ENCODE measurements at regions not wholly inside any gene's neighbourhood (a gene's known extent, or its start where the extent isn't known, plus 50 kb on each side); places are given as distances from the start of the nearest gene placed in this dataset.

DNA sequence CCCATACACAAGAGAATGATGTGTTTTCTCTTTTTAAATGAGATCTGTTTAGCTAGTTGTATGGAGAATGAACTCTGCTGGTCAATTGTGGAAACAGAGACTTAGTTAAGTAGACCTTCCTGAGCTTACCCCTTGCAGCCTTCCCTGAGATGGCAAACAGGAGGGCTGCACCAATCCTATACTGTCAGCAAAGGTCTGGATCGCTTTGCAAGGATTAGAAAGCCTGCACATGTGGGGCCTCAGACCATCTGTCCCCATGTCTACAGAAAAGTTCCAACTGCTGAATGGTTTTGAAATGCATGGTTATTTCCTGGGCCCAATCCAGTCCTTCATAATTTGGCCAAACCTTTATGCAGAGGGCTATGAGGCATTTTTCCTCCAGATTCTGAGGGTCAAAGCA lies 183.9 kb upstream of the SLC10A2 start:
- H3K4me3 ChIP-seq (ENCODE audit: low read depth, low read length) = no peak overlapping the region
- no peaks in the 10 kb centered on the region for H3K36me3 ChIP-seq (ENCODE audit: control insufficient read depth in 2 of 2, insufficient read depth in 1 of 2, low read length in 2 of 2)
- ChIA-PET CTCF (no interaction called here), POLR2A (no interaction called here)
- no peaks in the 10 kb centered on the region for H3K4me1 ChIP-seq (ENCODE audit: control insufficient read depth, insufficient read depth, low read length)
- no peaks in the 10 kb centered on the region for H3K9me3 ChIP-seq (ENCODE audit: control insufficient read depth, insufficient read depth, low read depth, low read length)
- TF ChIP-seq, protein P1, sequence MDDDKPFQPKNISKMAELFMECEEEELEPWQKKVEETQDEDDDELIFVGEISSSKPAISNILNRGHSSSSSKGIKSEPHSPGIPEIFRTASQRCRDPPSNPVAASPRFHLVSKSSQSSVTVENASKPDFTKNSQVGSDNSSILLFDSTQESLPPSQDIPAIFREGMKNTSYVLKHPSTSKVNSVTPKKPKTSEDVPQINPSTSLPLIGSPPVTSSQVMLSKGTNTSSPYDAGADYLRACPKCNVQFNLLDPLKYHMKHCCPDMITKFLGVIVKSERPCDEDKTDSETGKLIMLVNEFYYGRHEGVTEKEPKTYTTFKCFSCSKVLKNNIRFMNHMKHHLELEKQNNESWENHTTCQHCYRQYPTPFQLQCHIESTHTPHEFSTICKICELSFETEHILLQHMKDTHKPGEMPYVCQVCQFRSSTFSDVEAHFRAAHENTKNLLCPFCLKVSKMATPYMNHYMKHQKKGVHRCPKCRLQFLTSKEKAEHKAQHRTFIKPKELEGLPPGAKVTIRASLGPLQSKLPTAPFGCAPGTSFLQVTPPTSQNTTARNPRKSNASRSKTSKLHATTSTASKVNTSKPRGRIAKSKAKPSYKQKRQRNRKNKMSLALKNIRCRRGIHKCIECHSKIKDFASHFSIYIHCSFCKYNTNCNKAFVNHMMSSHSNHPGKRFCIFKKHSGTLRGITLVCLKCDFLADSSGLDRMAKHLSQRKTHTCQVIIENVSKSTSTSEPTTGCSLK (tag by site-specific recombination; IDR thresholded peaks at IDR 0.05) = no peak
- no peak for TF ChIP-seq GLI2 (tag by site-specific recombination; IDR thresholded peaks at IDR 0.05; ENCODE audit: borderline replicate concordance, low read depth)
- TF ChIP-seq ZNF843 (tag by site-specific recombination; IDR thresholded peaks at IDR 0.05) = no peak
- TF ChIP-seq ZNF24 (tag by site-specific recombination; IDR thresholded peaks at IDR 0.05) = no peak
- no peak for TF ChIP-seq ZBTB48 (tag by site-specific recombination; IDR thresholded peaks at IDR 0.05)
- no peak for TF ChIP-seq KLF9 (tag by site-specific recombination; IDR thresholded peaks at IDR 0.05; ENCODE audit: low read depth)
- TF ChIP-seq, protein P2, sequence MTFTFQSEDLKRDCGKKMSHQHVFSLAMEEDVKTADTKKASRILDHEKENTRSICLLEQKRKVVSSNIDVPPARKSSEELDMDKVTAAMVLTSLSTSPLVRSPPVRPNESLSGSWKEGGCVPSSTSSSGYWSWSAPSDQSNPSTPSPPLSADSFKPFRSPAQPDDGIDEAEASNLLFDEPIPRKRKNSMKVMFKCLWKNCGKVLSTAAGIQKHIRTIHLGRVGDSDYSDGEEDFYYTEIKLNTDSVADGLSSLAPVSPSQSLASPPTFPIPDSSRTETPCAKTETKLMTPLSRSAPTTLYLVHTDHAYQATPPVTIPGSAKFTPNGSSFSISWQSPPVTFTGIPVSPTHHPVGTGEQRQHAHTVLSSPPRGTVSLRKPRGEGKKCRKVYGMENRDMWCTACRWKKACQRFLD (tag by site-specific recombination; IDR thresholded peaks at IDR 0.05) = no peak
- TF ChIP-seq ZNF10 (tag by site-specific recombination; IDR thresholded peaks at IDR 0.05) = no peak
- TF ChIP-seq YY1 (tag by site-specific recombination; IDR thresholded peaks at IDR 0.05) = no peak
- TF ChIP-seq ZNF488 (tag by site-specific recombination; IDR thresholded peaks at IDR 0.05) = no peak
- H3K27ac ChIP-seq (ENCODE audit: extremely low read depth, low read depth, low read length) = no peak overlapping the region

DNA sequence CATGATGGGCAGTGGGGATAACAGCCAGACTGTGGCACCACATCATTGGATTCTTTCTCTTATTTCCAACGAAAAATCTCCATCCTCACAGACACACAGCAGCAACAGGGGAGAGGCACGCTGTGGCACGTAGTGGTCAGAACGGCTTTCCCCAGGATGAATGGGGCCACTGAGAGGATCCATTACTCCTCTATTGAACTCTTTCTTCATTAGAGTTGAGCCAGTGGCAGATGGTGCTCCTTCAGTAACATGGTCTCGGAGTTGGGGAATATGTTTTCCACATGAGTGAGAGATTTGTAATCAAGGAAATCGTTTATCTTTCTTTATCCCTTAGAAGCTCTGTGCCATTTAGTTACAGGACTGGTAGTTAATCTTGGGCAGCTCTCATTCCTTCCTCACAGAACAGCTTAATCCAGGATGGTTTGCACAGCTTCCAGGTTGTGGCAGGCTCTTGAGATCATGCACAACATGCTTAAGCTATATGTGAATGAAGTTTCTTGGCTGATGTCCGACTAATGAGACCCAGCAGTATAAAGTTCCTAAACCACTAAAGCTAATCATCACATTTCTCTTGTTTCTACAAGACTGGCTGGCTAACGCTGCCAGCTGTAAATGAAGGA lies 180.5 kb upstream of the SLC10A2 start:
- no peak overlapping the region for H3K27ac ChIP-seq (ENCODE audit: extremely low read depth, low read depth, low read length)
- no peaks in the 10 kb centered on the region for H3K9me3 ChIP-seq (ENCODE audit: control insufficient read depth, insufficient read depth, low read depth, low read length)
- ChIA-PET POLR2A (no interaction called here), CTCF (interaction anchor here (0.6 to 1.0 kb wide), 2 partner anchors 104 to 127 kb away, joined by 4 to 5 read pairs; no protein-coding TSS in a partner anchor)
- H3K4me3 ChIP-seq (ENCODE audit: low read depth, low read length) = no peak overlapping the region
- H3K36me3 ChIP-seq (ENCODE audit: control insufficient read depth in 2 of 2, insufficient read depth in 1 of 2, low read length in 2 of 2) = no peaks in the 10 kb centered on the region
- TF ChIP-seq ZNF610 (tag by site-specific recombination; IDR thresholded peaks at IDR 0.05; ENCODE audit: borderline replicate concordance) (no peak), PATZ1 (tag by site-specific recombination; IDR thresholded peaks at IDR 0.05) (no peak), KLF16 (tag by site-specific recombination; IDR thresholded peaks at IDR 0.05) (no peak), ZNF518A (tag by site-specific recombination; conservative IDR thresholded peaks at IDR 0.05; ENCODE audit: low read depth) (no peak), BCL11A (tag by site-specific recombination; IDR thresholded peaks at IDR 0.05; ENCODE audit: low read depth) (no peak), ZNF837 (tag by site-specific recombination; IDR thresholded peaks at IDR 0.05) (no peak), ZBTB48 (tag by site-specific recombination; IDR thresholded peaks at IDR 0.05) (no peak)
- TF ChIP-seq, protein P3, sequence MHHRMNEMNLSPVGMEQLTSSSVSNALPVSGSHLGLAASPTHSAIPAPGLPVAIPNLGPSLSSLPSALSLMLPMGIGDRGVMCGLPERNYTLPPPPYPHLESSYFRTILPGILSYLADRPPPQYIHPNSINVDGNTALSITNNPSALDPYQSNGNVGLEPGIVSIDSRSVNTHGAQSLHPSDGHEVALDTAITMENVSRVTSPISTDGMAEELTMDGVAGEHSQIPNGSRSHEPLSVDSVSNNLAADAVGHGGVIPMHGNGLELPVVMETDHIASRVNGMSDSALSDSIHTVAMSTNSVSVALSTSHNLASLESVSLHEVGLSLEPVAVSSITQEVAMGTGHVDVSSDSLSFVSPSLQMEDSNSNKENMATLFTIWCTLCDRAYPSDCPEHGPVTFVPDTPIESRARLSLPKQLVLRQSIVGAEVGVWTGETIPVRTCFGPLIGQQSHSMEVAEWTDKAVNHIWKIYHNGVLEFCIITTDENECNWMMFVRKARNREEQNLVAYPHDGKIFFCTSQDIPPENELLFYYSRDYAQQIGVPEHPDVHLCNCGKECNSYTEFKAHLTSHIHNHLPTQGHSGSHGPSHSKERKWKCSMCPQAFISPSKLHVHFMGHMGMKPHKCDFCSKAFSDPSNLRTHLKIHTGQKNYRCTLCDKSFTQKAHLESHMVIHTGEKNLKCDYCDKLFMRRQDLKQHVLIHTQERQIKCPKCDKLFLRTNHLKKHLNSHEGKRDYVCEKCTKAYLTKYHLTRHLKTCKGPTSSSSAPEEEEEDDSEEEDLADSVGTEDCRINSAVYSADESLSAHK (tag by site-specific recombination; IDR thresholded peaks at IDR 0.05) = no peak
- TF ChIP-seq, protein P4, sequence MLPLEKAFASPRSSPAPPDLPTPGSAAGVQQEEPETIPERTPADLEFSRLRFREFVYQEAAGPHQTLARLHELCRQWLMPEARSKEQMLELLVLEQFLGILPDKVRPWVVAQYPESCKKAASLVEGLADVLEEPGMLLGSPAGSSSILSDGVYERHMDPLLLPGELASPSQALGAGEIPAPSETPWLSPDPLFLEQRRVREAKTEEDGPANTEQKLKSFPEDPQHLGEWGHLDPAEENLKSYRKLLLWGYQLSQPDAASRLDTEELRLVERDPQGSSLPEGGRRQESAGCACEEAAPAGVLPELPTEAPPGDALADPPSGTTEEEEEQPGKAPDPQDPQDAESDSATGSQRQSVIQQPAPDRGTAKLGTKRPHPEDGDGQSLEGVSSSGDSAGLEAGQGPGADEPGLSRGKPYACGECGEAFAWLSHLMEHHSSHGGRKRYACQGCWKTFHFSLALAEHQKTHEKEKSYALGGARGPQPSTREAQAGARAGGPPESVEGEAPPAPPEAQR (tag by site-specific recombination; IDR thresholded peaks at IDR 0.05) = no peak
- H3K4me1 ChIP-seq (ENCODE audit: control insufficient read depth, insufficient read depth, low read length) = no peaks in the 10 kb centered on the region
